Mammary epithelial cell (primary cell): ENCODE measurements at regions not wholly inside any gene's neighbourhood (a gene's known extent, or its start where the extent isn't known, plus 50 kb on each side); places are given as distances from the start of the nearest gene placed in this dataset.

ENCODE experiments used
- CTCF ChIP-seq, 2 donors: IDR thresholded peaks in 1 of 2; conservative IDR thresholded peaks in 1 of 2; 2 replicates each; pipeline ENCODE4 v1.5.1; 2011 to 2012; ENCODE audit warnings: inconsistent platforms in 2 of 2, low read length in 2 of 2, mild to moderate bottlenecking in 2 of 2, control low read depth in 1 of 2, low read depth in 1 of 2; ENCODE audit not compliant: insufficient read depth in 1 of 2; ENCODE audit errors: extremely low read depth in 1 of 2
- EZH2 ChIP-seq: IDR thresholded peaks from 2 replicates; pipeline ENCODE4 v1.6.1; 2012; ENCODE audit warnings: low read length, inconsistent platforms, borderline replicate concordance

DNA sequence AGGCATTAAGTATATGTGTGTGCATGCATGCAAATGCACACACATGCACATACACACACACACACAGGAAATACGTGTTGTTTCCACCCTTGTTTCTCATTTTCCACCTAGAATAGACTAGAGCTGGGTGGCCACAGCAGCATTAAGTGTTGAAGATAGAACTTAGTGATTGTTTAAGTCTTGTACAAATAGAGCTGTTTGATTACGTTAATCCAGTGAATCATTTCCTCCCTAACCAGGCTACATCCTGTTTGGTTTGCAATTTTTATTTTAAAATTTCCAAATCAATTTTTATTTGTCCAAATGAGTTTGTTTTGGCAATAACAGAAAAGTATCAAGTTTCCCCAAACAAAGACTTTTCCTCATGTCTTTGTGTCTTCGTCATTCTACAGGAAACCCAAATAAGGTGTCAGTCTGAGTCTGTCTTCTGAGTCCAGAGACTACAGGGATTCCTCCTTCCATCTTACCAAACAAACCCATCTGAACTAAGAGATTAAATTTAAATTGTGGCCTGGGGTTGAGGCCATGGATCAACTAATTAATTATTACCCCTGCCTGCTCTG is 74.6 kb upstream of the GALNT5 start:
- no peak for TF ChIP-seq CTCF (conservative IDR thresholded peaks at IDR 0.05 in 1 of 2, IDR thresholded peaks at IDR 0.05 in 1 of 2; ENCODE audit: extremely low read depth in 1 of 2, insufficient read depth in 1 of 2, low read depth in 1 of 2, low read length in 2 of 2)
- TF ChIP-seq EZH2, result no peak
